ENCODE measurements at regions not wholly inside any gene's neighbourhood (a gene's known extent, or its start where the extent isn't known, plus 50 kb on each side); places are given as distances from the start of the nearest gene placed in this dataset.

- FAIRE-seq, result no peak
- TF ChIP-seq, protein P1, sequence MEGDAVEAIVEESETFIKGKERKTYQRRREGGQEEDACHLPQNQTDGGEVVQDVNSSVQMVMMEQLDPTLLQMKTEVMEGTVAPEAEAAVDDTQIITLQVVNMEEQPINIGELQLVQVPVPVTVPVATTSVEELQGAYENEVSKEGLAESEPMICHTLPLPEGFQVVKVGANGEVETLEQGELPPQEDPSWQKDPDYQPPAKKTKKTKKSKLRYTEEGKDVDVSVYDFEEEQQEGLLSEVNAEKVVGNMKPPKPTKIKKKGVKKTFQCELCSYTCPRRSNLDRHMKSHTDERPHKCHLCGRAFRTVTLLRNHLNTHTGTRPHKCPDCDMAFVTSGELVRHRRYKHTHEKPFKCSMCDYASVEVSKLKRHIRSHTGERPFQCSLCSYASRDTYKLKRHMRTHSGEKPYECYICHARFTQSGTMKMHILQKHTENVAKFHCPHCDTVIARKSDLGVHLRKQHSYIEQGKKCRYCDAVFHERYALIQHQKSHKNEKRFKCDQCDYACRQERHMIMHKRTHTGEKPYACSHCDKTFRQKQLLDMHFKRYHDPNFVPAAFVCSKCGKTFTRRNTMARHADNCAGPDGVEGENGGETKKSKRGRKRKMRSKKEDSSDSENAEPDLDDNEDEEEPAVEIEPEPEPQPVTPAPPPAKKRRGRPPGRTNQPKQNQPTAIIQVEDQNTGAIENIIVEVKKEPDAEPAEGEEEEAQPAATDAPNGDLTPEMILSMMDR (IDR thresholded peaks at IDR 0.05; ENCODE audit: borderline replicate concordance, extremely low read depth, insufficient read depth), result no peak
- intact Hi-C loops (cut with DNase I), result no loop called here
Observed at GRCh38 chr2:116716444-116716843, 1098.0 kb upstream of the DDX18 start.

GRCh38 chr2:116717832-116718231 is 1096.7 kb upstream of the DDX18 start:
- Histone ChIP-seq H3K9me3 (ENCODE audit: control insufficient read depth in 2 of 3, insufficient read depth in 1 of 3, low read length in 3 of 3) (no peaks in the 10 kb centered on the region), H3K4me1 (ENCODE audit: control insufficient read depth in 2 of 3, insufficient read depth in 2 of 3, low read depth in 1 of 3, low read length in 3 of 3) (no peaks in the 10 kb centered on the region), H3K27ac (ENCODE audit: low read depth in 2 of 2, low read length in 2 of 2) (no peak overlapping the region), H3K9ac (ENCODE audit: low read length in 3 of 3) (no peak overlapping the region), H3K4me3 (ENCODE audit: low read length in 3 of 3) (no peak overlapping the region), H3K36me3 (ENCODE audit: control insufficient read depth in 2 of 3, insufficient read depth in 3 of 3, low read length in 3 of 3) (no peaks in the 10 kb centered on the region), H3K27me3 (ENCODE audit: control insufficient read depth, insufficient read depth, low read length) (no peaks in the 10 kb centered on the region)
- TF ChIP-seq, protein P1 (IDR thresholded peaks at IDR 0.05; ENCODE audit: borderline replicate concordance, extremely low read depth, insufficient read depth), result no peak
- no peak for DNase-seq
- intact Hi-C loops (cut with DNase I), result no loop called here
- no peak for FAIRE-seq

More at GRCh38 chr2:116716444-116716843, 1098.0 kb upstream of the DDX18 start:
- H3K36me3 ChIP-seq (ENCODE audit: control insufficient read depth in 2 of 3, insufficient read depth in 3 of 3, low read length in 3 of 3), result no peaks in the 10 kb centered on the region
- DNase-seq, result no peak
- H3K9me3 ChIP-seq (ENCODE audit: control insufficient read depth in 2 of 3, insufficient read depth in 1 of 3, low read length in 3 of 3), result no peaks in the 10 kb centered on the region
- H3K27me3 ChIP-seq (ENCODE audit: control insufficient read depth, insufficient read depth, low read length), result no peaks in the 10 kb centered on the region
- H3K4me3 ChIP-seq (ENCODE audit: low read length in 3 of 3), result no peak overlapping the region
- no peak overlapping the region for H3K9ac ChIP-seq (ENCODE audit: low read length in 3 of 3)
- H3K27ac ChIP-seq (ENCODE audit: low read depth in 2 of 2, low read length in 2 of 2), result no peak overlapping the region
- H3K4me1 ChIP-seq (ENCODE audit: control insufficient read depth in 2 of 3, insufficient read depth in 2 of 3, low read depth in 1 of 3, low read length in 3 of 3), result no peaks in the 10 kb centered on the region

GRCh38 chr2:116718451-116718850 is 1096.0 kb upstream of the DDX18 start:
- intact Hi-C loops (cut with DNase I), result no loop called here
- Histone ChIP-seq H3K27me3 (ENCODE audit: control insufficient read depth, insufficient read depth, low read length) (no peaks in the 10 kb centered on the region), H3K9ac (ENCODE audit: low read length in 3 of 3) (no peak overlapping the region), H3K4me3 (ENCODE audit: low read length in 3 of 3) (no peak overlapping the region), H3K9me3 (ENCODE audit: control insufficient read depth in 2 of 3, insufficient read depth in 1 of 3, low read length in 3 of 3) (no peaks in the 10 kb centered on the region), H3K36me3 (ENCODE audit: control insufficient read depth in 2 of 3, insufficient read depth in 3 of 3, low read length in 3 of 3) (no peaks in the 10 kb centered on the region), H3K27ac (ENCODE audit: low read depth in 2 of 2, low read length in 2 of 2) (no peak overlapping the region), H3K4me1 (ENCODE audit: control insufficient read depth in 2 of 3, insufficient read depth in 2 of 3, low read depth in 1 of 3, low read length in 3 of 3) (no peaks in the 10 kb centered on the region)
- TF ChIP-seq, protein P1 (IDR thresholded peaks at IDR 0.05; ENCODE audit: borderline replicate concordance, extremely low read depth, insufficient read depth), result no peak
- DNase-seq, result no peak
- no peak for FAIRE-seq

DNA sequence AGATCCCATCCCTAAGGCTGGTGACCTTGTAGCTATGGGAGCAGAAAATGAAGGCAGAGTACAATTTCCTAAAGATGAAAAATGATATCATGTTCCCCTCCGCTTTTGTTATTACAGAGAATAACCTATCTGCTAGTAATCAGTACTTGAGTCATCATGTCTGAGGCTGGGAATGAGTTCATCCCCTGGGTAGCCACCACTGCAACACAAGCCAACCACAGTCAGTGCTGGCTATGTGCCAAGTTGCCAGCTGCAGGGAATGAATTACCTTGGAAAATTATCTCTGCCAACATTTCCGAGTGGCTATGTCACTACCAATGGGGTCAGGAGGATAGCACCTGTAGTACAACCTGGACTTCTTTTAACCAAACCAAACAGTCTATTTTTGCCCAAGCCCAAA is 1094.7 kb upstream of the DDX18 start:
- Histone ChIP-seq H3K4me1 (ENCODE audit: control insufficient read depth in 2 of 3, insufficient read depth in 2 of 3, low read depth in 1 of 3, low read length in 3 of 3) (no peaks in the 10 kb centered on the region), H3K9ac (ENCODE audit: low read length in 3 of 3) (no peak overlapping the region), H3K27me3 (ENCODE audit: control insufficient read depth, insufficient read depth, low read length) (no peaks in the 10 kb centered on the region), H3K9me3 (ENCODE audit: control insufficient read depth in 2 of 3, insufficient read depth in 1 of 3, low read length in 3 of 3) (no peaks in the 10 kb centered on the region), H3K4me3 (ENCODE audit: low read length in 3 of 3) (no peak overlapping the region), H3K36me3 (ENCODE audit: control insufficient read depth in 2 of 3, insufficient read depth in 3 of 3, low read length in 3 of 3) (no peaks in the 10 kb centered on the region), H3K27ac (ENCODE audit: low read depth in 2 of 2, low read length in 2 of 2) (no peak overlapping the region)
- TF ChIP-seq, protein P1 (IDR thresholded peaks at IDR 0.05; ENCODE audit: borderline replicate concordance, extremely low read depth, insufficient read depth), result no peak
- DNase-seq (no peak), FAIRE-seq (no peak)
- intact Hi-C loops (cut with DNase I), result no loop called here

Measured in kidney (tissue), 13 donors.